ENCODE measurements at regions not wholly inside any gene's neighbourhood (a gene's known extent, or its start where the extent isn't known, plus 50 kb on each side); places are given as distances from the start of the nearest gene placed in this dataset.

GRCh38 chr2:8584174-8585066 is 97.4 kb upstream of the ID2 start:
- Histone ChIP-seq H4K20me1 (ENCODE audit: insufficient read depth) (no peaks in the 10 kb centered on the region), H3K4me3 (IDR thresholded peaks at IDR 0.05; ENCODE audit: insufficient read depth, low read depth, low read length) (no peak overlapping the region), H3K4me1 (ENCODE audit: low read depth, poor library complexity, severe bottlenecking) (no peaks in the 10 kb centered on the region), H3K36me3 (ENCODE audit: insufficient read depth) (no peaks in the 10 kb centered on the region), H3K4me2 (no peak overlapping the region), H3K9ac (no peak overlapping the region), H3K27me3 (ENCODE audit: insufficient read depth, low read depth) (no peaks in the 10 kb centered on the region), H2AFZ (ENCODE audit: low read depth) (no peak overlapping the region), H3K27ac (no peak overlapping the region), H3K79me2 (ENCODE audit: insufficient read depth, low read depth) (no peaks in the 10 kb centered on the region)
- TF ChIP-seq CTCF (conservative IDR thresholded peaks at IDR 0.05; ENCODE audit: low read depth, low read length), result no peak

GRCh38 chr2:8586457-8587051 is 95.3 kb upstream of the ID2 start:
- Histone ChIP-seq H3K79me2 (ENCODE audit: insufficient read depth, low read depth) (no peaks in the 10 kb centered on the region), H3K4me1 (ENCODE audit: low read depth, poor library complexity, severe bottlenecking) (no peaks in the 10 kb centered on the region), H3K4me2 (no peak overlapping the region), H3K4me3 (IDR thresholded peaks at IDR 0.05; ENCODE audit: insufficient read depth, low read depth, low read length) (no peak overlapping the region), H4K20me1 (ENCODE audit: insufficient read depth) (no peaks in the 10 kb centered on the region), H2AFZ (ENCODE audit: low read depth) (no peak overlapping the region), H3K9ac (no peak overlapping the region), H3K36me3 (ENCODE audit: insufficient read depth) (no peaks in the 10 kb centered on the region), H3K27ac (no peak overlapping the region), H3K27me3 (ENCODE audit: insufficient read depth, low read depth) (no peaks in the 10 kb centered on the region)
- no peak for TF ChIP-seq CTCF (conservative IDR thresholded peaks at IDR 0.05; ENCODE audit: low read depth, low read length)

- Histone ChIP-seq H4K20me1 (ENCODE audit: insufficient read depth) (no peaks in the 10 kb centered on the region), H3K4me3 (IDR thresholded peaks at IDR 0.05; ENCODE audit: insufficient read depth, low read depth, low read length) (no peak overlapping the region), H3K27ac (no peak overlapping the region), H2AFZ (ENCODE audit: low read depth) (no peak overlapping the region), H3K4me1 (ENCODE audit: low read depth, poor library complexity, severe bottlenecking) (no peaks in the 10 kb centered on the region), H3K27me3 (ENCODE audit: insufficient read depth, low read depth) (no peaks in the 10 kb centered on the region), H3K36me3 (ENCODE audit: insufficient read depth) (no peaks in the 10 kb centered on the region), H3K79me2 (ENCODE audit: insufficient read depth, low read depth) (no peaks in the 10 kb centered on the region), H3K9ac (no peak overlapping the region), H3K4me2 (no peak overlapping the region)
- TF ChIP-seq CTCF (conservative IDR thresholded peaks at IDR 0.05; ENCODE audit: low read depth, low read length), result no peak
These were observed 94.5 kb upstream of the ID2 start for GRCh38 chr2:8587251-8587791.

DNA sequence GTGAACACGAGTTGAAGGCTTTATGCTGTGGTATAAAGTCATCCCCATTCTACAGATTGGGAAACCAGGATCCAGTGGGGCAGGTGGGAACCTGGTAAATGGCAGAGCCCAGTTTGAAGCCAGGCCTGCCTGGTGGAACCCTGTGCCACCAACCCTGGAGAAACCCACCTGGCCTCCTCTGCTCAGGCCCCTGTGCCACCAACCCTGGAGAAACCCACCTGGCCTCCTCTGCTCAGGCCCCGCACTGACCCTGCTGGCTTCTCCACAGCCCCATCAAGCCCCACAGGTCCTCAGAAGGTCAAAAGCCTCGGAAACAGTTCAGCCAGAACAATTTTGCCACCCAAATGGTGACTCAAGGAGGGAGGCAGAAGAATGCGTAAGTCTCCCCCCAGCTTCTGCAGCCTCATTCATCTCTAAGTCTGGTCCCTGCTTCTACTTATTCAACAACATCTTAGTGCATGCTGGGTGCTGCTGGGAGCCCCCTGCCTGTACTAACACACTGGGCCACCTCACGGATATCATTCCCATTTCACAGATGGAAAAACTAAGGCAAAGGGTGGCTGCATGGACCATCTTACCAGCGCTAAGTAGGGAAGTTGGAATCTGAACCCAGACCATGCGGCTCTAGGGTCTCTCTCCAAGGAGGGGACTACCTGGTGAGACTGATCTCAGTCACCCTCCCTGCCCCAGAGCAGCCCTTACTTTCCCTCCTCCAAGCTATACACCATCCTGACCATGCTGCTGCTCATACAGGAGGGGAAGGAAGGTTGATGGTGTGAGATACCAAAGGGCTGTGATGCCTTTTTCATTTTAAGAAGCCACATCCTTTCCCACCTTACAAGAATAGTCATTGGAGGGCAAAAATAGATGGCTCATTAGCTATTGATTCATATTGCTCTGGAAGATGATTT is 93.7 kb upstream of the ID2 start:
- no peaks in the 10 kb centered on the region for H3K27me3 ChIP-seq (ENCODE audit: insufficient read depth, low read depth)
- no peak overlapping the region for H2AFZ ChIP-seq (ENCODE audit: low read depth)
- no peaks in the 10 kb centered on the region for H3K36me3 ChIP-seq (ENCODE audit: insufficient read depth)
- no peak overlapping the region for H3K27ac ChIP-seq
- no peaks in the 10 kb centered on the region for H3K79me2 ChIP-seq (ENCODE audit: insufficient read depth, low read depth)
- no peaks in the 10 kb centered on the region for H3K4me1 ChIP-seq (ENCODE audit: low read depth, poor library complexity, severe bottlenecking)
- H4K20me1 ChIP-seq (ENCODE audit: insufficient read depth), result no peaks in the 10 kb centered on the region
- no peak for TF ChIP-seq CTCF (conservative IDR thresholded peaks at IDR 0.05; ENCODE audit: low read depth, low read length)
- H3K4me2 ChIP-seq, result no peak overlapping the region
- no peak overlapping the region for H3K9ac ChIP-seq
- H3K4me3 ChIP-seq (IDR thresholded peaks at IDR 0.05; ENCODE audit: insufficient read depth, low read depth, low read length), result no peak overlapping the region

All from KMS-11 (cell line).